SHP77 (cell line): ENCODE measurements at regions not wholly inside any gene's neighbourhood (a gene's known extent, or its start where the extent isn't known, plus 50 kb on each side); places are given as distances from the start of the nearest gene placed in this dataset.
A peak's percentile ranks its signal among the peaks of the same experiment; 100 is the strongest.

Experiments
- DNase-seq, 2 experiments: peaks; one replicate each; lab custom pipeline; 2025; lab: John Stamatoyannopoulos, UW

GRCh38 chr13:67443923-67444322, 213.8 kb upstream of the PCDH9 start:
- no peak for DNase-seq

DNA sequence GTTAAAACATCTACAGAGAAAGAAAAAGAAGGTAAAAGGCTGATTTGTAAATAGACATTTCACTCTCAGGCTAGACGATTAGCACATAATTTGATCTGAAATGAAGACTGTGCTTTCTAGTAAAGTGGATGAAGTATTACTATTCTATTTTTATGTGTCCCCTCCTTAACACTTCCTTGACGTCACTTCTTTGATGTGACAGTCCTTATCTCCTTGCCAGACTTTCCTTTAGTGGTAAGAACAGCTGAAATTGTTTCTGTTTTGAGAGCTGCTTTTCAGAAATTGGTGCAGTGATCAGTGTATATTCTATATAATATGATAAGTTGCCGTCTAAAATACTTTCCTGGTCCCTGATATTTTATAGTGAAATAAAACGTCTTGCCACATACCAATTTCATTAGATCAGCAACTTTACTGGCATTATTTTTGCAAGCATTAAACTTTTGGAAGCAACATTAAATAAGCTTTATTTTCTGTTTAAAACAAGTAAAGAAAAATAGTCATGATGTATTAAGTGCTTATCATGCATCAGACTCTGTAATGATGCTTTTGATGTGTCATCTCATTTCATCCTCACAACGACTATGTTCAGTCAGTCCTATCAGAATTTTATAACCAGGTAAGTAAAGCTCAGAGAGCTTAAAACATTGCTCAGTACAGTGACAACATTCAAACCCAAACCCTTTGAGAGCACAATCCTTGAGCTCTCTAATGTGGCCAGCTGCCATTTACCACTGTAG, 210.3 kb upstream of the PCDH9 start:
- DNase-seq, result no peak

GRCh38 chr13:67439365-67439764, 209.2 kb upstream of the PCDH9 start:
- no peak for DNase-seq

- peak in 1 of 2 experiments; percentile 1 for DNase-seq
Observed at GRCh38 chr13:67438465-67438864, 208.3 kb upstream of the PCDH9 start.

- DNase-seq, result no peak
Observed at GRCh38 chr13:67437244-67437643, 207.1 kb upstream of the PCDH9 start.

GRCh38 chr13:67421475-67421874, 191.3 kb upstream of the PCDH9 start:
- no peak for DNase-seq

- peak; percentile 25 to 41 for DNase-seq
Observed at GRCh38 chr13:67416047-67416925, 186.2 kb upstream of the PCDH9 start.

GRCh38 chr13:67410645-67411044, 180.5 kb upstream of the PCDH9 start:
- no peak for DNase-seq

DNA sequence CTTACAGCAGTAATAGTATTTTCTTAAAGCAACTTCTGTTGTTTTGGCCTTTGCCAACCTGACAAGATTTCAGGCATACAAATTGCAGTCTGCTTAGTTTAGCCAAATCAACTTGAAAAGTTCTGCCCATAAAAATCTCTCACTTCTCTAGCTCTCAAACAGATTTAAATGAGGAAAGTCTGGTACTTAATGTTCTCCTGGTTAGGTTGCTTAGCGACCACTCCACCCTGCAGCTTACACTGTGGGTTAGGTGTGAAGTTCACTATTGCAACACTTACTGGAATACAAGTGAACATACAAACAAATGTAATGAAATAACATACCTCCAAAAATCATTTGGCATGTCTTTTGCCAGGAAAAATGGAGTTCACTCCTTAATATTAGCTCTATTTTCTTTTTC, 178.7 kb upstream of the PCDH9 start:
- DNase-seq, result peak in 1 of 2 experiments; percentile 5

DNA sequence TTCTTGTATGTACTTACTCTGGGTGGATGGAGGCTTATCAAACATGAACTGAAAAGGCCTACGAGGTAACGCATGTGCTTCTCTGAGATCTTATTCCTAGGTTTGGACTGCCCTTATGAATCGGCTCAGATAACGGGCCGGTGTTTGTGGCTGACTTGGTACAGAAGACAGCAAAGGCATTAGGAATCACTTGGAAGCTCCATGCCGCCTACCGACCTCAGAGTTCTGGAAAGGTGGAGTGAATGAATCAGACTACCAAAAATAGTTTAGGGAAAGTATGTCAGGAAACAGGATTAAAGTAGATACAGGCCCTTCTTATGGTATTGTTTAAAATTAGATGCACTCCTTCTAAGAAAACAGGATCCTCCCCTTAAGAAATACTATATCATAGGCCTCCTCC, 172.4 kb upstream of the PCDH9 start:
- no peak for DNase-seq

- no peak for DNase-seq
Observed at GRCh38 chr13:67395577-67395976, 165.4 kb upstream of the PCDH9 start.

- no peak for DNase-seq
Observed at GRCh38 chr13:67392014-67392413, 161.9 kb upstream of the PCDH9 start.

GRCh38 chr13:67390462-67391086, 160.4 kb upstream of the PCDH9 start:
- DNase-seq, result no peak

DNA sequence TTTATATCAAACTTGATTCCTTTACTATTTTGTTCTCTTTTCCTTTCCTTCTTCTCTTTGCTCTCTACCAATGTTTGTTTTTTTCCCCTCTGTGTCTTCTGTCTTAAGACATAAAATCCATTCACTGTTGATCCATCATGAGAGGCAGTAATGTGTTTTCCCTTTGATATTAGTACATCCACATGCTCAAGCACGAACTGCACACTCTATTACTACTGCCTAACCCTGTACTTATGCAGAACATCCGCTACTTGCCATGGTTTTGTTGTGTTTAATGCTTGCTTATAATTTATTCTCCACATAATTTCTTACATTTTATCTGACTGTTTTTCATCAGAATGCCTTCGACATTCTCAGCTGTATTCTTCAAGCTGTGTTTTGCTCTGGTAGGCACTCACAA, 159.0 kb upstream of the PCDH9 start:
- DNase-seq, result no peak

- peak; percentile 21 to 45 for DNase-seq
Observed at GRCh38 chr13:67383109-67383757, 153.1 kb upstream of the PCDH9 start.

GRCh38 chr13:67377919-67378318, 147.8 kb upstream of the PCDH9 start:
- DNase-seq, result no peak

- DNase-seq, result no peak
Observed at GRCh38 chr13:67374391-67374790, 144.3 kb upstream of the PCDH9 start.

GRCh38 chr13:67372868-67373464, 142.8 kb upstream of the PCDH9 start:
- DNase-seq, result no peak

GRCh38 chr13:67369895-67370660, 139.9 kb upstream of the PCDH9 start:
- no peak for DNase-seq

DNA sequence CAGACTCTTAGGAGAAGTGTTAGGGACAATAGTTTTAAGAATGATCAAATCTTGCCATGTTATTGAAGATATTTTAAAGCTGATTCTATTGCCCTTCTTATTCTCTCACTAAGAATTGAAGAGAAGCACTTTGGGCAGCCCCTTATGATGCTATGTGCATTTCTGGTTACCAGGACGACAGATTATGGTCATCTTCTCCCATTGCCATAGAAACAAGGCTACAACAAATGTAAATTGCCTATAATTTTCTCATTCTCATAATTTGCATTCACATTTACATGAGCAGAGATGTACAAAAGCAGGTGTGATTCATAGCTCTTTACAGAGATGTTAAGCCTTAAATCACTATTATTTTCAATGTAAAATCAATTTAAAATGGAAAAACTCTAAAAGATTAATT, 137.3 kb upstream of the PCDH9 start:
- no peak for DNase-seq

DNA sequence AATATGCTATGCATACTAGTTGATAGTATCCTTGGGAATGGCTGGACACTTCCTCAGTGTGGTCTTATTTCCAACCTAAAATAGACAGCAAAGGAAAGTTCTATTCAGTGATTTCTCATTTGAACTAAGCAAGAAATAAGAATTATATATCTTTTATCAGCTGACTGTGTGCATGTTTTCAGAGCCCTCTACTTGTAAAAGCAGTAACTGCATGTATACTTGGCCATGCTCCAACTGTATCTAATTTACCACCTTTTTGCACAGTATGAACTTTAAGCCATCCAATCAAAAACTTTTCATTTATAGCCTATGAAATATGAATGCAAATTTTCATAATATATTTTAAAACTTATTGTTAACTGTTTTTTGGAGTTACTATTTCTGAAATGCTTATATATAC, 136.4 kb upstream of the PCDH9 start:
- DNase-seq, result no peak
